ENCODE measurements at regions not wholly inside any gene's neighbourhood (a gene's known extent, or its start where the extent isn't known, plus 50 kb on each side); places are given as distances from the start of the nearest gene placed in this dataset.

- intact Hi-C loops (cut with DNase I; ENCODE audit: low total_unique reads): no loop called here
- no peak overlapping the region for H3K4me3 ChIP-seq
- no peak for DNase-seq
- no peak overlapping the region for H3K27ac ChIP-seq
- no peaks in the 10 kb centered on the region for H3K36me3 ChIP-seq
- no peaks in the 10 kb centered on the region for H3K4me1 ChIP-seq
- H3K9me3 ChIP-seq: no peaks in the 10 kb centered on the region
- H3K27me3 ChIP-seq (replicated peaks in 1 of 7): no peaks in the 10 kb centered on the region
- no peak for TF ChIP-seq POLR2A (IDR thresholded peaks at IDR 0.05)
- no peak for TF ChIP-seq CTCF (IDR thresholded peaks at IDR 0.05 in 8 of 11, conservative IDR thresholded peaks at IDR 0.05 in 3 of 11)
- TF ChIP-seq POLR2AphosphoS5 (IDR thresholded peaks at IDR 0.05): no peak
Measured at GRCh38 chr2:180690611-180691010, 289.8 kb upstream of the UBE2E3 start.

- Histone ChIP-seq H3K9me3 (no peaks in the 10 kb centered on the region), H3K27me3 (replicated peaks in 1 of 7) (peaks cover 0 to 4% (median 0%) of the 10 kb centered on the region in 7 donors), H3K4me3 (no peak overlapping the region), H3K27ac (no peak overlapping the region), H3K4me1 (no peaks in the 10 kb centered on the region), H3K36me3 (no peaks in the 10 kb centered on the region)
- 72 to 93% (median 86%) methylated on average over 1 of the region's 1 CpG for WGBS, 5 donors
- DNase-seq: no peak
- no peak for TF ChIP-seq CTCF (IDR thresholded peaks at IDR 0.05 in 8 of 11, conservative IDR thresholded peaks at IDR 0.05 in 3 of 11)
- TF ChIP-seq POLR2A (IDR thresholded peaks at IDR 0.05): no peak
- no peak for TF ChIP-seq POLR2AphosphoS5 (IDR thresholded peaks at IDR 0.05)
- intact Hi-C loops (cut with DNase I; ENCODE audit: low total_unique reads): no loop called here
Measured at GRCh38 chr2:180682871-180683270, 297.5 kb upstream of the UBE2E3 start.

GRCh38 chr2:180679693-180680092, 300.7 kb upstream of the UBE2E3 start:
- 30 to 58% (median 43%) methylated on average over 2 of the region's 2 CpGs for WGBS, 5 donors
- Histone ChIP-seq H3K4me1 (no peaks in the 10 kb centered on the region), H3K4me3 (no peak overlapping the region), H3K27ac (no peak overlapping the region), H3K36me3 (no peaks in the 10 kb centered on the region), H3K9me3 (no peaks in the 10 kb centered on the region), H3K27me3 (replicated peaks in 1 of 7) (peaks cover 0 to 4% (median 0%) of the 10 kb centered on the region in 7 donors)
- intact Hi-C loops (cut with DNase I; ENCODE audit: low total_unique reads): no loop called here
- TF ChIP-seq CTCF (IDR thresholded peaks at IDR 0.05 in 8 of 11, conservative IDR thresholded peaks at IDR 0.05 in 3 of 11): no peak
- TF ChIP-seq POLR2A (IDR thresholded peaks at IDR 0.05): no peak
- no peak for TF ChIP-seq POLR2AphosphoS5 (IDR thresholded peaks at IDR 0.05)
- DNase-seq: no peak

- no peak for TF ChIP-seq POLR2AphosphoS5 (IDR thresholded peaks at IDR 0.05)
- TF ChIP-seq CTCF (IDR thresholded peaks at IDR 0.05 in 8 of 11, conservative IDR thresholded peaks at IDR 0.05 in 3 of 11): no peak
- TF ChIP-seq POLR2A (IDR thresholded peaks at IDR 0.05): no peak
- intact Hi-C loops (cut with DNase I; ENCODE audit: low total_unique reads): no loop called here
- 53 to 63% (median 61%) methylated on average over 3 of the region's 3 CpGs for WGBS, 5 donors
Measured at GRCh38 chr2:180678625-180678972, 301.8 kb upstream of the UBE2E3 start.

More at GRCh38 chr2:180678625-180678972, 301.8 kb upstream of the UBE2E3 start:
- H3K4me1 ChIP-seq: no peaks in the 10 kb centered on the region
- no peaks in the 10 kb centered on the region for H3K36me3 ChIP-seq
- DNase-seq: no peak
- no peaks in the 10 kb centered on the region for H3K9me3 ChIP-seq
- H3K27me3 ChIP-seq (replicated peaks in 1 of 7): peaks cover 0 to 4% (median 0%) of the 10 kb centered on the region in 7 donors
- no peak overlapping the region for H3K4me3 ChIP-seq
- H3K27ac ChIP-seq: no peak overlapping the region

Data from spleen (tissue), 11 donors.